Inflammatory macrophage (primary cell): ENCODE measurements at regions not wholly inside any gene's neighbourhood (a gene's known extent, or its start where the extent isn't known, plus 50 kb on each side); places are given as distances from the start of the nearest gene placed in this dataset.

Experiments
- DNase-seq, 2 donors: peaks; one replicate each; pipeline ENCODE4 v3.0.0-alpha.2; 2020 to 2022

DNA sequence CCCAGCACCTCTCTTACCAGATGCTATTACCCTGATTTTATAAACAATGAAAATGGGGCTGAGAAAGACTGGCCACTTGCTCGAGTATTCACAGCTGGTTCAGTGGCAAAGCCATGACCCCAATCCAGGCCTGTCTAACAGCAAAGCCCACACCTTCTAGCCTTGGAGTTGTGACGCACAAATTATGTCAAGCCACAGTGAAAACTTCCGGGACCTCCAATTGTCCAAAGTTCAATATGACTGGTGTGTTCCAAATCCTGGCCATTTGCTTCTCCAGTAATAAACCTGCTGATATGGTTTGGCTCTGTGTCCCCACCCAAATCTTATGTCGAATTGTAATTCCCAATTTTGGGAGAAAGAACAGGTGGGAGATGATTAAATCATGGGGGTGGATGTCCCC is 64.7 kb upstream of the RIOK3 start:
- DNase-seq = no peak

DNA sequence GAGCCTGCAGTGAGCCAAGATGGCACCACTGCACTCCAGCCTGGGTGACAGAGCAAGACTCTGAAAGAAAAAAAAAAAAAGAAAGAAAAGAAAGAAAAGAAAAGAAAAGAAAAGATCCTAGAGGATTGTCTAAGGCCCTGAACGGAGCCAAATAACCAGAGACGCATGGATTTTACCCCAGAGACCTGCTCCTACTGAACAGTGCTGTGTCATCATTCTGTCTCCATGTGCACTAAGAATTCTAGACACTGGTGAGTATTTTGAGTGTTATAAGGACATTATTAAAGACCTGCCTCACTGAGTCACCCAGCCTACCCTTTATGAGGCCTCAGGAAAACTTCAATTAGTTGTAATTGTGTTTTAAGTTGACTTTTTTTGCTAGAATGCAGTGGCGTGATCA is 61.9 kb upstream of the RIOK3 start:
- no peak for DNase-seq

DNA sequence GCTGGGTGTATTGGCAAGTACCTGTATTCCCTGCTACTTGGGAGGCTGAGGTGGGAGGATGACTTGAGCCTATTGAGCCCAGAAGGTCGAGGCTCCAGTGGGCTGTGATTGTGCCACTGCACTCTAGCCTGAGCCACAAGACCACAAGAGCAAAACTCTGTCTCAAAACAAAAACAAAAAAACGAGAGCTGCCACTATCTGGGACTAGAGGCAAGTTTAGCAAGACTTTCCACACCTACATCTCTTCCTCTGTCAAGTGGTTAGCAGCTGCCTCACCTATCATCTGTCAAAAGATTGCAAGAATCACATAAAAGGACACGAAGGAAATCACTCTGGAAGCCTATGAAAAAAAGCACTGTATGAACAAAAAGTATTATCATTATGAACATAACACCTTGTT is 55.2 kb upstream of the RIOK3 start:
- no peak for DNase-seq

DNA sequence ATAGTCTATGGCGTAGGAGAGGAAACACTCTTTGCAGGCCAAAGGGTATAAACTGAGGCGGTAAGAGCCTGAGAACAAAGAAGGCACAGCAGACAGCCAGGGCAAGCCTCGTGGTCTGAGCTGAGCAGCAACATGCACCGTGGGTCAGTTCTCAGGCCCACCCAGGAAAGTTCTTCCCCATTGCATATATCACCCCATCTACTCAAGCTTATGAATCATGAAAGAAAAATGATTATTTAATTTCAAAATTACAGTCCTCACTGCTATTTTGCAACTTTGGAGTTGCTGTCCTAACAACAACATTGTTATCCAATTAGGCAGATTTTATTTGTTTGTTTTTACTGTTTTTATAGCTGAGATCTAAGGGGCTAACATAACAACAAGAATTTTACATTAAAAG is 54.7 kb upstream of the RIOK3 start:
- no peak for DNase-seq

DNA sequence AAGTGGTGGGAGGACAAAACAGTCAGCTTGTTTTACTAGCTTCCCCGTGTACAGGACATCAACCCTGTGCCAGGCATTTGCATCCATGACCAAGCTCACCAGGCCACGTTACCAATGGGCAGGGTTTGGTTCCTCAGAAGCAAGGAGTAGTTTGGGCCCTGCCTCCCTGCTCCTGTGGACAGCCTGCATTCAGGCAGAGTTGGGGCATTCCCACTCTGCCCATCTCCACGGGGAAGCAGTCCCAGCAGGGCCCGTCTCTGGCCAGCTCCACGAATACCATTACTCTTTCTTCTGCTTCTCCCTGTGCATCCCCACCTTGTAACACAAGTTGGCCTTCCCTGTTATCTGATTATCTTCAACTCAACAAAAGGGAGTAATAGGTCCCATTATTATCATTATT is 54.0 kb upstream of the RIOK3 start:
- peak in 1 of 2 donors; percentile 25 for DNase-seq

DNA sequence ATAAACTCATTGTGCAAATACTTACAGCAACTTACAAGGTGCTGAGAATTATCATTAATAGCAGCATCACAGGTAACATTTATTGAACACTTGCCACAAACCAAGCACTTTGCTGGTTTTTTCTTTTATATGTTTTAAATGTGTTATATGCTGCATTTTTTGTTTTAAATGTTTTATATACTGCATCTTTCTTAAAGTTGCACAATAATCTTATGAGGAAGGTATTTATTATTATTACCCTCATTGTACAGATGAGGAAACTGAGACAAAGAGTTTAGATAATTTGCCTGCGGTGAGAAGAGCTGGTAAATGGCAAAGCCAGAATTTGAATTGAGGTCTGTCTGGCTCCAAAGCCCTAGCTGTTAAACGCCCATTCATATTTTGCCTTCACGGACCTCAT is 52.2 kb upstream of the RIOK3 start:
- no peak for DNase-seq

DNA sequence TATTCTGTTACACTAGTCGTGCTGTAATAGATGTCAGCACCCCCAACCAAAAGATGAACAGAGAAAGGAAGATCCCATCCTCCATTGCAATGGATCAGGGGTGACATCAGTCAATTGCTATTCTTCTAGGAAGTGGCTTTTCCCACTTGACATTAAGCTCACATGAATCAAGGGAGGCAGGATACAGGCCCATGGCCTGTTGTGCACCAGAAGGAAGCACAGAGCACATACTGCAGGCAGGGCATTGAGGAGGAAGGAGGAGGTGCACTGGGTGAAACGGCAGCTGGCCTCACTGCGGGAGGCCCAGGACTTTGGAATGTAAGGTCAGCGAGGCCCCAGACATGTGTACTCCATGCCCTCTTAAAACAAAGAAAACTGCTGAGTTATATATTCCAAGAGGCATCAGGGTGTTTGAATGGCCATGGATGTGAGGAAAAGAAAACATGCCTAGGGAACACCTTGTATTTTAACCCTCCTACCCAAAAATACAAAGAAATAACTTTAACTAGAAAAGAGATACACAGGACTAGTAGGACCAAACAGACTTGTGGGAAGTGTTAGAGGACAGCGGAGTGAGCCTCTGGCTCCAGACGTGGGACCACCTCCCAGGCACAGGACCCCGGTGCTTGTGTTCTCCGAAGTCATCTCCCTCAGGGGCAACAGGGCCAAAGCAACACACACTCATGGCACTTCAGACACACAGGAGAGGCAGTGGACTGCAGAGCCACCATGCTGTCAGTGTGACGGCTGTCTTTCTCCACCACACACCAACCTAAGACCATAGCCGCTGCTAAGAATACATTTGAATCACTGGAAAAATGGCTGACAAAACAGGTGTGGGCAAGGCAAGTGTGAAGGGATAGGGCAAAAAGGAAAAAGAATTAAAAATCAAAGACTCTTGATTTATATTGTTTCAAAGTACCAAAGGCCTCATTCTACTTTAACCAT is 51.4 kb upstream of the RIOK3 start:
- no peak for DNase-seq
